SH-SY5Y (cell line): ENCODE measurements at regions not wholly inside any gene's neighbourhood (a gene's known extent, or its start where the extent isn't known, plus 50 kb on each side); places are given as distances from the start of the nearest gene placed in this dataset.

Source experiments
- GATA2 ChIP-seq: IDR thresholded peaks from 2 replicates; pipeline ENCODE4 v1.6.1; 2011; ENCODE audit warnings: mild to moderate bottlenecking, low read depth, low read length
- GATA3 ChIP-seq: IDR thresholded peaks from 2 replicates; pipeline ENCODE4 v1.6.1; 2011; ENCODE audit warnings: low read depth, mild to moderate bottlenecking, low read length, moderate library complexity

DNA sequence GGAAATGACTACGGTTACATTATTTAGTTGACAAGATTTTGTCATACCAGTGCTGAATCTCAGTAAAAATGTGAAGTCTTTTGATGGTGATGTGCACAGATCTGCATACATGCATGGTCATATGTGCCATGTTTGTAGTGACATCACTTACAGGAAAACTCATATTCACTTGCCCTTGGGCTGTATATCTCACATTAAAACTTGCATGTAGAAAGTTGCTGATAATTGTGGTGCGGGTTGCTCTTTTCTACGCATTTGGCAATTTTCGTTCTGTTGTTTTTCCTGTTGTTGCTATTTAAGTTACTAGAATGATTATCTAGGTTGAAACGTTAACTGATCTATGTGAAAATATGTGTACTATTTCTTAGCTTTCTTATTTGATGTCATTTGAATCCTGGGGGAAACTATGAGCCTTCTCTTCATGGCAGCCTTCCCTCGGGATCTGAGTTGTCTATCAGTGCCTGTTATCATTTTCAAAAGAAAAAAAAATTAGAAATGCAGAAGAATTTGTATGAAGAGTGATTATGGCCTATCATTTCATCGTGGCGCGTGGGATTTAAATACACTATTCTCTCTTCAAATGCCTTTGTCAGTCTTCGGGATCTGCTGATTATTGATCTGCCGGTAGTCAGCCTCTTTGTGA lies 296.6 kb downstream of the TMX3 start:
- TF ChIP-seq GATA3 = no peak
- no peak for TF ChIP-seq GATA2
